ENCODE measurements at regions not wholly inside any gene's neighbourhood (a gene's known extent, or its start where the extent isn't known, plus 50 kb on each side); places are given as distances from the start of the nearest gene placed in this dataset.
"Not testable (repeated sequence)": the region's sequence is repeated elsewhere in the genome, so short reads cannot be mapped to it uniquely, and the experiment has no call there.

DNA sequence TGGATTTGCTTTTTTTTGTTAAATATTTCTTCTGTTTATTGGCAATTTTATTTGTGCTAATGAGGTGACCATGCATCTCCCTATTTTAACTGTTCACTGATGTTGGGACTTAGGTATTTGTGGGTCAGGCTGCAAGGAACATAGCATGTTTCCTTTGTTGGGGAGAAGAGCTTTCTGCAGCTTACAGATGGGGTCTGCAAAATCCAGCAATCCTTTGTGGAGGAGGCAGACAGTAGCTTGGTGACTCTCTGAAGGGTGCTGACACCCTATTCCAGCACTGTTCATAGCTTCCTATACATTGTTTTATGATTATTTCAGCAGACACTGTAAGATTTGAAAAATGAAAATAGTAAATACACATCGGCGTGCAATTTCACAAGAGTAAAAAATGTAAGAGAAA, 491.7 kb downstream of the RAPGEF2 start:
- intact Hi-C loops (cut with DNase I; ENCODE audit: low total_unique reads): no loop called here
- DNase-seq (ENCODE audit: low spot score in 2 of 2): no peak
- TF ChIP-seq CTCF (IDR thresholded peaks at IDR 0.05) (no peak), POLR2A (IDR thresholded peaks at IDR 0.05) (no peak)
- 67 to 74% methylated on average over 2 of the region's 2 CpGs for WGBS, 2 donors
- H3K4me3 ChIP-seq (ENCODE audit: low read depth, poor library complexity, severe bottlenecking): no peak overlapping the region

GRCh38 chr4:159595101-159595500, 492.2 kb downstream of the RAPGEF2 start:
- 62 to 63% methylated on average over 4 of the region's 4 CpGs for WGBS, 2 donors
- DNase-seq (ENCODE audit: low spot score in 2 of 2); intact Hi-C loops (cut with DNase I; ENCODE audit: low total_unique reads): not testable (repeated sequence)

DNA sequence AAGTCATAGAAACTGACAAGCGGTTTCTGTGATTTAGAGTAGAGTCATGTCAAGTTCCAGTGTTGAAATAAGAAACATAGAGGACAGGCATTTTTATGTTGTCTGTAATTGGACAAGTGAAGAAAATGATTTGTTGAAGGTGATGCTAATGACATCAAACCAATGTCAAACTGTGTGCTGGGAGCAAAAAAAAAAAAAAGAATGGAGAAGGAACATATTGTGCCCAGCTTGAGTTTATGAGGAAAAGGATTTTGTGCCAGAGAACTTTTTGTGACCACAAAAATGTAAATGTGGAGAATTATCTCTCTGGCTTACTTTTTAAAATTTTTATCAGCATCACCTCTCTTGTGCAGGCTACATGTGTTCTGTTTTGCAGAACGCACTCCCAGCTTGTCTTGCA, 495.7 kb downstream of the RAPGEF2 start:
- TF ChIP-seq POLR2A (IDR thresholded peaks at IDR 0.05) (no peak), CTCF (IDR thresholded peaks at IDR 0.05) (no peak)
- intact Hi-C loops (cut with DNase I; ENCODE audit: low total_unique reads): no loop called here
- no peak for DNase-seq (ENCODE audit: low spot score in 2 of 2)
- 63 to 68% methylated on average over 2 of the region's 2 CpGs for WGBS, 2 donors
- H3K4me3 ChIP-seq (ENCODE audit: low read depth, poor library complexity, severe bottlenecking): no peak overlapping the region

More at GRCh38 chr4:159595101-159595500, 492.2 kb downstream of the RAPGEF2 start:
- H3K4me3 ChIP-seq (ENCODE audit: low read depth, poor library complexity, severe bottlenecking): not testable (repeated sequence)

DNA sequence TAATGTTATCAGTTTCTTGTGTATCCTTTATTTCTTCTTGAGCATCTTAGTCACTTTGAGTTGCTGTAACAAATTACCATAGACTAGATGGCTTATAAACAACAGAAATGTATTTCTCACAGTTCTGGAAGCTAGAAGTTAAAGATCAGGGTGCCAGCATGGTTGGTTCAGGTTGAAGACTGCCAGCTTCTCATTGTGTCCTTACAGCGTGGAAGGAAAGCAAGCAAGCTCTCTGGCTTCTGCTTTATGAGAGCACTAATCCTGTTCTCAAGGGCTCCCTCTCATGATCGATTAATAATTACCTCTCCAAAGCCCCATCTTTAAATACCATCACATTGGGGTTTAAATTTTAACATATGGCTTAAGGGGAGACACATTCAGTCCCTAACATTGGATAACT, 497.2 kb downstream of the RAPGEF2 start:
- intact Hi-C loops (cut with DNase I; ENCODE audit: low total_unique reads): no loop called here
- no peak for DNase-seq (ENCODE audit: low spot score in 2 of 2)
- TF ChIP-seq CTCF (IDR thresholded peaks at IDR 0.05) (no peak), POLR2A (IDR thresholded peaks at IDR 0.05) (no peak)
- WGBS, 2 donors: 81 to 86% methylated on average over 2 of the region's 2 CpGs
- H3K4me3 ChIP-seq (ENCODE audit: low read depth, poor library complexity, severe bottlenecking): no peak overlapping the region

DNA sequence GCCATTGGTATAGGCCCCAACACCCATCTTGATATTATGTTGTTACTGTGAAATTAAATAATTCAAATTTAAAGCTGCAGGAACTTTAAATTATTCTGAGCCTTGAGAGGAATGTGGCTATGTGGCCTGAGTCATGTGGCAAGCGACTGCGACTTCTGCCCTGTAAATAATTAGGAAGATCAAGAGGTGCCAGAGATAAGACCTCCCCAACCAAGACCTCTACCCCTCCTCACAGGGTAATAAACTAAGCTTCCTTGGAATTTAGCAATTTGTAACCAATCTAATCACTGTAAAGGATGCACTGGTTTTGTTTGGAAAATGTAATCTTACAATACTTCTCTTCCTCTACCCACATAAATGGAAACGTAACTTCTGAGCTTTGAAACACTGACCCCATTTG, 501.9 kb downstream of the RAPGEF2 start:
- 52 to 81% methylated on average over 3 of the region's 3 CpGs for WGBS, 2 donors
- H3K4me3 ChIP-seq (ENCODE audit: low read depth, poor library complexity, severe bottlenecking): no peak overlapping the region
- intact Hi-C loops (cut with DNase I; ENCODE audit: low total_unique reads): no loop called here
- TF ChIP-seq CTCF (IDR thresholded peaks at IDR 0.05): no peak
- no peak for TF ChIP-seq POLR2A (IDR thresholded peaks at IDR 0.05)
- DNase-seq (ENCODE audit: low spot score in 2 of 2): no peak

GRCh38 chr4:159606835-159607234, 504.0 kb downstream of the RAPGEF2 start:
- no peak overlapping the region for H3K4me3 ChIP-seq (ENCODE audit: low read depth, poor library complexity, severe bottlenecking)
- no peak for DNase-seq (ENCODE audit: low spot score in 2 of 2)
- TF ChIP-seq POLR2A (IDR thresholded peaks at IDR 0.05): no peak
- no peak for TF ChIP-seq CTCF (IDR thresholded peaks at IDR 0.05)
- intact Hi-C loops (cut with DNase I; ENCODE audit: low total_unique reads): no loop called here

Data from lower leg skin (tissue), 4 donors.